ENCODE measurements at regions not wholly inside any gene's neighbourhood (a gene's known extent, or its start where the extent isn't known, plus 50 kb on each side); places are given as distances from the start of the nearest gene placed in this dataset.
A peak's percentile ranks its signal among the peaks of the same experiment; 100 is the strongest.

DNA sequence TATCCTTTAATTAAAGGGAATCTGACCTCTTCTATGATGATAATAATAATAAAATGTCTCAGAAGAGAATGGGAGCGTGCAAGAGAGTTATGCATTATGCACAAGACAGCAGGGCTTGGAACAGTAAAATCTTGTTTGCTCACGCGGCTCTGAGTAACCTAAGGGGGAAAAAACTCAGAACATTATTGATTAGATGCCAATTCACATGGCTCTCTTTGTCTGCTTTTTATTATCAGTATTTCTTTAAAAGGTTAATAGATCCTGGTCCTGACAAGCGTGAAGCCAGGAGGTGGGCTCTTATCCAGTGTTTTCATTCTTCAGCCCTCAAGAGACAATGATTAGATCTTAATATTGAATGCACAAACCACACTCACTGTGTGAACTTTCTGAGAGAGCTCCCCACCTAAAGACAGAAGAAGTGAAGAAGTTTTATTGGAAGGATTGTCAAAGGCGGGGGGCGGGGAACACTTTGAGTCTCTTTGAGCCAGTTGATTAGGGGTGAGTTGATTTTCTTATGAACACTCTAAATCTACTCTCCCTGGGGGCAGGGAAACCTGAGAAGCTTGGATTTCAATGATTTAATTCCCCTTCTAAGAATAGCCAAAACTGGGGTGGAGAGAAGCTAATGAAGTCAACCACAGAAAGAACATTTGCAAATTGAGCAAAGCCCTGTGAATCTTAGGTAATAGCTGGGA, 127.5 kb upstream of the CTAGE1 start:
- no peak for DNase-seq

DNA sequence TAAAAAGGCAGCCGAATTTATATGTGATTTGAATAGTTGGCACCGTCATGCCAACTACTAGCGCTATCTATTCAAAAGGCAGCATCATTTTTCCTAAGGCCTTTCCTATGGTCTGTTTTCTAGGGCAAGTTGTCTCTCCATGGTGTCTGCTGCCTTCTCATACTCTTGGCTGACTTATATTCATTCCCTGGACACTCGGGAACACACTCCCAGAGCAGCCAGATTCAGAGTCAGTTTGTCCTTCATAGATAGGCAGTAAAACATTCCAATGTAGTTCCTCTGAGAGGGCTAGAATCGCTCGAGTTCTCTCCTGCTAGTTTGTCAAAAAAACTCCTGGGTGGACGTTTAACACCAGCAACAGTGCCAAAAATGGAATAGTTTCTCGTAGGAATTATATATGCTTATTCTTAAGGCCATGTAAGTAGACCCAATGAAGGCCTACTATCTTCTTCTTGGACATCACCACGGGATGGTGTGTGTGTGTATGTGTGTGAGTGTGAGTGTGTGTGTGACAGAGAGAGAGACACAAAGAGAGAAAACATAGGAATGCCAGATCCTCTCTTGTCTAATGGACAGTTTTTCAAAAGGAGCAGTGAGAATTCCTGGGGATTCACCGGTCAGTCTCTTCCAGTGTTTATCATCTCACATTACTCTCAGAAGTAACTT, 129.3 kb upstream of the CTAGE1 start:
- DNase-seq, result no peak

DNA sequence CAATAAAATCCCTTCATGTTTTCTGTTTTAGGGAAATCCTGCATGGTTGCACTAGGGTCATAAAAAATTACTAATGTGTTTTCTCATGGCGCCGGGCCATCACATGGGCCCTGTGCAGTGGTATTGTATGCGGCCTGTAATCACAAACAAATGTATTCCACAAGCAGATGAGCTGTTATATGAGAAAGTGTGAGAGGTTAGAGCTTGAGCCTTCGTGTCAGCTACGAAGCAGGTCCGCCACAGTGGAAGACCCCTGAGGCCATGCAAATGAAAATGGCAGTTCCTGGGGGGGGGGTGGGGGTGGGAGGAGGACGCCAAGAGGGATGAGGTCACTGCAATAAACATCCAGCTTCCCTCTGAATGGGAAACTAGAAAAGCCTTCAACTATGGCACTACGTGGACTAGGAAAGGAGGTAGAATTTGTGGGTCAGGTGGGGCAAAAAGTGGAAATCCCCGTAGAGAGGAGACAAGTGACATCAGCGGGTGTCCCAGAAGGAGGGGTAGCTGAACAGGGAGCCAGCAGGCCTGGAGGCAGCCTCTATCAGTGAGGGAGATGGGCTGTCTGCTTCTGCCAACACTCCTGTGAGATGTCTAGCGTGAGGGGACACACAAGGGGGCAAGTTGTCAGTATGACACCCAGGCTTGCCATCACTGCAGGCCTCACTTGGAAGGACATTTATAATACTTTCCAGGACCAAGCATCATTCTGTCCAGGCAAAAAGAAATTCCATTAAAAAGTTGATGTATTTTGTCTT, 130.3 kb upstream of the CTAGE1 start:
- DNase-seq, result no peak

DNA sequence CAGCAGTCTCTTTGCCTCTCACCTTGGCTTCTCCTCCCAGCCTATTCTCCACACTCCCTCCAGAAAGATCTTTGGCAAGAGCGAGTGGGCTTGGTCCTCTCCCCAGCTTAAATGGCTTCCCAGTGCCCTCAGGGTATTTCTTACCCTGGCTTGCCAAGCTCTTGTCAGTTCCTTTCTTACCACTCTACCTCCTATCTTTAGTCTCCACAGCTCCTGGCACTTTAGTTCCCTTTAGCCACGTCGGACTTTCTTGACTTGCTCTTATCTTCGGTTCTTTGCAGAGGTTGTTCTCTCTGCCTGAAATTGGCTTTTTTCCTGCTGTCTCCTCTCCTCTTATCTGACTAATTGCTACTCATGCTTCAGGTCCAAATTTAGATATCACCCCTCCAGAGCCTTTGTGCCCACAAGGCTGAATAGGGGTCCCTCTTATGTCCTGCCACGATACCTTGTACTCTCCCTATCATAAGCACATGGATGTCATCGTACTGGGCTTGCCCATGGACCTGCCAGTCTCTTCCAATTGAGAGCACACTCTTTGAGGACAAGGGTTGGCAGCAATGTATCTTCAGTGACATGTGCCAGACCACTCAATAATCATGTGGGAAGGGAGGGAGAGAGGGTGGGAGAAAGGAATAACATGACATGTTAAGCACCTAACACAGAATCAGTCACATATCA, 131.7 kb upstream of the CTAGE1 start:
- no peak for DNase-seq

DNA sequence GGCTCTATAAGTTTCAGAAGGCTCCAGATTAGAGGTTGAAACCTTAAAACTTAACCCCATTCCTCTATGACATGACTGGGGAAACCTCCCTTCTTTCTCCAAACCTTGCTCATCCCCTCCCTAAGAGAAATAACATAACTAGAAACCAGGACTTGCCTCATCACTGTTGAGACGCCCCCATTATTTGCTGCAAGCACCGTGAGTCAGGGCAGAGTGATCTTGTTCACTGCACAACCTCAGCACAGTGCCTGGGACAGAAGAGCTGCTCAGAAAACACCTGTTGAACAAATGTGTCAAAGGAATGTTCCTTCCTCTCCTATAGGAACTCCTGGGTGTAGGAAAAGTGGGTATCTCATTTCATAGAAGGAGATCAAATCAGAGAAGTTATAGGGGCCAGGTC, 132.7 kb upstream of the CTAGE1 start:
- no peak for DNase-seq

- DNase-seq, result no peak
Observed at GRCh38 chr18:22550861-22551260, 133.1 kb upstream of the CTAGE1 start.

DNA sequence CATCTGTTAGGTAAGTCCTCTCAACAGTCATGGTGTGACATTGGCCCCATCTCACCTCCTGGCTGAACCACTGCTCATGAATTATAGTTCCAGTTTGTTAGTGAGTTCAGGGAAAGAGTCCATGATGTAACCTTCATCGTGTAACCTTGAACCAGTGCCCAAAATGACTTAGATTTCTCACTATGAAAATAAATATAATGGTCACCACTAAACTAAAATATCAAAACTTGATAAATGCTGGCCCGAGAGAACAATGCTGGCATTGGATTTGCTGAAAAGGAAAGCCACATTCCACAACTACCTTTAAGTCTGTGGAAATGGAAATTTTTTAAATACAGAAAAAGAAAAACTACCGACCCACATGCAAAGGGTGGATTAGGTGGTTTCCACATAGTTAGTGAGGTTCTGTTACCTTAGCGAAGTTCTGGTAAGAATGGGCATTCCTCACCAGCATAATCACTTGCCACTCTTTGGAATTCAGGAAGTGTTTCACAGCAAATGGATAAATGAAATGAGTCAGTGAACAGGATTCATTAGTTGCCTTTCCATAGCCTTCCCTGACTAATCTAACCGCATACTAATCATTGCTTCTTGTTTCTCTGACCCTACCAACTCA, 133.9 kb upstream of the CTAGE1 start:
- no peak for DNase-seq

- DNase-seq, result no peak
Observed at GRCh38 chr18:22552254-22552653, 134.5 kb upstream of the CTAGE1 start.

DNA sequence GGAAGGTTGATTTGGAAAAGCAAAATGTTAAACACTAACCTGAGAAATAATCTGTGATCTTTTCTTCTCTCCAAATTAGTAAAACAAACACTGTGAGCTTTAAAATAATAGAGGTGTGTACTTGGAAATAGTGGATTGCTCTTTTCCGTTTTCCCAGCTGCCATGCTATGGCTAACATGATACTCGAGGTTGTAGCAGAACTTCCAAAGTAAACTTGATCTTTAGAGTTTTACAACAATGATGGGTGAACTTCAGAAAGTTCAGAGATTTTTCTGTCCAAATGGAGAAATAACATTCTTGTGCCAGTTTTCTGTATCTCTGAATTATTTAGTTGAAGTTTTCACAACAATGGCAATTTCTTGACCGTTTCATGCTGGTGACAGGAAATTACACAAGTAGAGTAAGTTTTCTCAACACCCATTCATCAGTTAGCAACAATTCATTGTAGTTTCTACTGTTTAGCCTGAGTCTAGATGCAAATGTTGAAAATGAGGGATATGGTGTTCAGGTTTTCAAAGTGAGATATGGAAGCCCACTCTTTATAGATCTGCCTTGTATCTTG, 135.3 kb upstream of the CTAGE1 start:
- no peak for DNase-seq

DNA sequence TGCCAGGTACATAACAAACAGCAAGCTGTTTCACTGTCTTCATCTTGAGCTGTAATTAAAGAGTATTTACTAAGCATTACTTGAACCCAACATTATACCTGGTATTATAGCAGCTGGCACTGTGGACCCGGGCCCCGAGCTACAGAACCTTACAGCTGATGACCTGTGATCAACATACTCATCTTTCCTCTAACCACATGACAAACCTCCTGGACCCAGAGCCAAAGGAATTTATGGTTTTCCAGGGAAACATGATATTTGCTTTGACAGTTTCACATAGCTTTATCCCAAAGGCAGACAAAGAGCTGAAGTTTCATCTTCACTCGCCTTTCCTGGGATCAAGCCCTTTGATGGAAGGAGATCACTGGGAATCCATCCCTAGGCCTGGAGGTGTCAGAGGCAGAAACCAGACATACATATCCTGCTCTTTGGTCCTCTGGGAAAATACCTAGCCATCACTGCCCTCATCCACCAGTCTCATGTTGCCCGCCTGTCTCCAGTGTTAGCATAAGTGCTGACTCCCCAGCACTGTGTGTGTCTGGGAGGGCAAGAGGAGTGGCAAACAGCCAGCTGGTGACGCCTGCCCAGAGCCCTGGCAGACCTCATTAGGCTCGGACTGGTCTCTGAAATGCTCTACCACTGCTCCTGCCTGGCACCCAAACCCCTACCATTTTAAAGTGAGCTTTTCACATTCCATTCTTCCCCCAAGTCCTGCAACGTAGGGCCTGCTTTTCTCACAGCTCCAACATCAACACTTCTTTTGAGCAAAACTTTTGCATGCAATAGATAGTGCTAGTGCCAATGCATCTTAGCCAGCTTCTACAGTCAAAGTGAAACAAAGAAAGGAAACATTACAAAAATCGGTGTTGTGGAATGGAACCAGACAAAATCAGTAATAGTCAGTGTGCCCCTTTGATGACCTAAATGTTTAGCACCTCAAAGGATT, 138.8 kb upstream of the CTAGE1 start:
- DNase-seq, result no peak

DNA sequence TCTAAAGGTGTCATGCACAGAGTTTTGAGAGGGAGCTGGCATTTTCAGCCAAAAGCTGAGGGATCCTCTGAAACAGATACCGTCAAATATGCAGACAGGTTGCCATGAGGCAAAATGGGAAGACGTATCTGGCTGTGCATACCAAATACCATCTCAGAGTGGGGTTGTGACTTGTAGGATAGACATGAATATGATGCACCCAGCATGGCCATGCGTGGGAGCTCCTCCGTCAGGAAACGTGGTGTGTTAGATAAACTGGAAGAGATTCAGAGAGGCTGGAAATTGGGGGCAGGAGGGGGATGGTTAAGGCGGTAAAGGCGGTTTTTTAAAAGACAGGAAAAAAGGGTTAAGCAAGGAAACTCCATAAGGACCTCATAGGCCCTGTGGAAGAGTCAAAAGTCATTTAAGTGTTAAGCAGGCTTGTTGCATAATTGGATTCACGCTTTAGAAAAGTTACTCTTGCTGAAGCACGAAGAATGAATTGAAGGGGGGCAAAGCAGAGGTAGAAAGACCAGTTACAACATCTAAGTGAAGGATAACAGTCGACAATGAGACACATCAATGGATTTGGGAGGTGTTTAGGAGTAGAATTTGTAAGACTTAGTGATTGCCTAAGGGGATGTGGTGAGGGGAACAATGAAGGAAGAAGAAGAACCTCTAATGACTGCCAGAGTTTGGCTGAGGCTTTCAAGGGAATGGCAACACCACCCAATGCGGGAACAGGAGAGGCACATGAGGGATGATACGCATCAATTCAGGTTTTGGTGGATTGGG, 139.6 kb upstream of the CTAGE1 start:
- no peak for DNase-seq

DNA sequence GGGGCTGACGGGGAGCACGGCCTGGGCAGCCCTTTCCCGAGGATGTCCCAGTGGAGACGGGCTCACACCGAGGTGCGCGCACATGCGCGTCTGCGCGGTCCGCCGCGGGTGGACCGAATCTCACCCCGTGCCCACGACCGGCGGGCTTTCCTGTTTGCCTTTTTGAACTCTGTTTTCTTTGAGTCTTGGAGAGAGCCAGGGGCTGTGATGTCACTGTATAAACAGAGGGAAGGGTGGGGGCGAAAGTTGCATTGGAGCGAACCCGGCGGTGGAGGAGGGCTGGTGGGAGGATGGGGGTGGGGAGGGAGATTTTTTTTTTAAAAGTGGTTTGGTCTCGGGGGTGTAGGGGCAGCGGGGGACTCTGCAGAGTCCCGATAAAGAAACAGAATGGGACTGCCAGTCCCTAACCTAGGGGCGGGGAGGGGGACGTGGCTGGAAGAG, 141.2 kb upstream of the CTAGE1 start:
- no peak for DNase-seq

- peak; percentile 66 for DNase-seq
Observed at GRCh38 chr18:22559414-22560274, 141.9 kb upstream of the CTAGE1 start.

DNA sequence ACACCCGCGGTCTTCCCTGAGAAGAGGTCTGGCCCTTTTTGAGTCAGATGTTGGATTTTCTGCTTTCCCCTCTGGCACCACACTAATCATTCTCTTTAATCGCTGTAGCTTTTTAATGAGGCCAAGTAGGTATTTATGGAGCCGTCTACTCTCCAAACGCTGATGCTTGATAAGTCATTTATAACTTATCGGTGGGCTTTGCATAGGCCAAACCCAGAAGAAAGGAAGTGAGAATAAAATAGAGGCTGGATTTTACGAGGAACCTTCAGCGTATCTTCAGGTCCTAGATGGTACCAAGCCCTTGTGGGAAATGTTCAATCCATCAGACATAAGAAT, 142.5 kb upstream of the CTAGE1 start:
- DNase-seq, result no peak

DNA sequence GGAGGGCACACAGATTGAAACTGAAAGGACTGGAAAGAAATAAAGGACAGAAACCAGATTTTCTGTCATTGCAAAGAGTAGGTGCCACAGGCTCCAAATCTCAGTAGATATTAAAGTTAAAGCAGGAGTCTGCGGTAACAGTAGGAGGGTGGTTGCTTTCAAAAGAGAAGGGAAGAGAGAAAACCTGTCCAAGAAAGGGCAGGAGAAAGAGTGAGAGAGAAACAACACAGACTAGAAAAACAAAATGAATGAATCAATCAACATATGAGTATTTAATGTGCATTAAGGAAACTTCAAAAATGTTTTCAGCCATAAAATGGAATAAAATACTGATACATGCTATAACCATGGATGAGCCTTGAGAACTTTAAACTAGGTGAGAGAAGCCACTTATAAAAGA, 143.1 kb upstream of the CTAGE1 start:
- DNase-seq, result no peak

- DNase-seq, result no peak
Observed at GRCh38 chr18:22563164-22563583, 145.5 kb upstream of the CTAGE1 start.

DNA sequence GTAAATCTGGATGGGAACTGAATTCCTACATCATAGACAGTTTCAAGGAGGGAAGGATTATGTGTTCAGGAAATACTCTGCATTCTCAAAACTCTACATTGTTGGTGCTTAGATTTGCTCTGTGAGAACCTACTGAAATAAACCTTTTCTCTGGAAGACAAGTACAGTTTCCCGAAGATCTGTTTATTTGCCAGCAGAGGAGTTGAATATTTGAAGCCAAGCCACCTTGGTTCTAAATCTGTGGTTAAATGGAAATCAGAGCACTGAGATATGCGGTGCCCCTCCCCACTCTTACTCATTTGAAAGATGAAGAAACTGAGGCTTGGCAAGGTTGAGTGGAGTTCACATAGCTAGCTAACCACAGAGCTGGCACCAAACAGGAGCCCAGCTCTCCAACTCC, 146.3 kb upstream of the CTAGE1 start:
- no peak for DNase-seq

DNA sequence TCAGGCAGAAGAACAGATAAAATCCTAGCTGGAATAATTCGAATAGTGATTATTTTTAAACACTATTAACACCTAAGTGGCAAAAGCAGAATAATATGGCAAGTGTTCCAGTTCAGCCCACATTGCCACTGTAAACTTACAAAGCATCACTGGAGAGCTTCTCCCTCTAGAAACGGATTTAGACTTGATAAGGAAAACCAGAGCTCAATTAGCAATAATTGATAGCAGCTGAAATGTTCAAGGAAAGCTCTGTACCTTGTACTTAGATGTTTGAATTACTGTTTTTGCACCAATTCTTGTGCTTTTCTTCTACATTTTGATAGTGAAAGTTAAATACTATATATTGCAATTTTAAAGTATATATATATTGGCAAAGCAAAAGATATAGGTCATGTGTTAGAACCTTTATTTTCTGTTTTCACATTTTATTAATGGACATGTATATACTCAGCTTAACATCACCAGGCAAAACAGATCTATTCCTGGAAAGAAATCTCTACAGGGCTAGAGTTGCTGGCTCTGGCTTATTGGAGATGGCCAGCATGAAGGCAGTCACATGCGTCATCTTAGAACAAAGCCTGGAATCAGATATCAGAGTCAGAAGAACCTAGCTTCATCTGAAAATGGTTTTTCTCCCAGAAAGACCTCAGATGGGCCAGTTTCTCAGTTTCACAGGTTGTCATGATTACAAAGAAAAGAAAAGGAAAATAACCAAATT, 149.1 kb upstream of the CTAGE1 start:
- DNase-seq, result no peak

DNA sequence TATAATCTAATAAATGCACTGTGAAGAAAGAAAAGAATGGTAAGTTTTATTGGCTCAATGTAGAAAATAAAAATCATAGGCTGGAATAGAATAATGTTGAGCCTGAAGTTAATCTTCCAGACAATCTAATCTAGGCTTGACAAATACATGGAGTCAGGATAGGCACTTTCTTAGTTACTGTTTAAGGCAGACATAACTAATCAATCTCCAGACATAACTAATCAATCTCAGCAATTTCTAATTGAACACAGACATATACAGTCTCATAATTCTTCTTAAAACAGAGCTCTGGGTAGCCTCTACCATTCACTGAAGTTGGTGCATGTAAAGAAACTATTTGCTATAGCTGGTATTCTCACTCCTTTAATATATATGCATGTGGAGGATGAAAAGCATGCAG, 150.1 kb upstream of the CTAGE1 start:
- no peak for DNase-seq

Measured in activated CD8-positive, alpha-beta memory T cell treated with anti-CD3 and anti-CD28 coated beads for 24 hours (primary cell).